B cell (primary cell): ENCODE measurements at regions not wholly inside any gene's neighbourhood (a gene's known extent, or its start where the extent isn't known, plus 50 kb on each side); places are given as distances from the start of the nearest gene placed in this dataset.

Experiments used
- CTCF ChIP-seq: fragments of 200-600 bp; IDR thresholded peaks from one replicate; pipeline ENCODE4 v1.8.0; 2022; ENCODE audit warnings: antibody characterized with exemption, mild to moderate bottlenecking
- EZH2 ChIP-seq: IDR thresholded peaks from 2 replicates; pipeline ENCODE4 v1.6.1; 2012; ENCODE audit warnings: borderline replicate concordance, low read depth, mild to moderate bottlenecking, moderate library complexity, low read length; ENCODE audit not compliant: insufficient read depth, poor library complexity, severe bottlenecking

GRCh38 chr20:40565682-40566040 lies 123.4 kb downstream of the MAFB start:
- no peak for TF ChIP-seq CTCF
- no peak for TF ChIP-seq EZH2
